H1 (cell line): ENCODE measurements at regions not wholly inside any gene's neighbourhood (a gene's known extent, or its start where the extent isn't known, plus 50 kb on each side); places are given as distances from the start of the nearest gene placed in this dataset.

ENCODE experiments used
- CTCF ChIA-PET: fragments of 300-600 bp; sonication (Branson Sonifier 250); formaldehyde crosslinking; loops from one replicate; lab custom pipeline; 2021; ENCODE audit not compliant: partially characterized antibody; lab: Charles Lee
- POLR2A ChIA-PET: fragments of 300-600 bp; sonication (Branson Sonifier 250); formaldehyde crosslinking; loops from one replicate; lab custom pipeline; 2021; ENCODE audit warnings: inconsistent platforms; ENCODE audit not compliant: partially characterized antibody; lab: Charles Lee
- DNase-seq, 2 experiments: peaks; one replicate each; pipeline versions ENCODE4 v3.0.0 to v3.0.0-alpha.2; 2010 to 2022; ENCODE audit warnings: low spot score in 2 of 2, low read depth in 1 of 2, mixed read lengths in 1 of 2
- FAIRE-seq: peaks from 2 replicates; lab custom pipeline; 2011; peaks lifted over from hg19 to GRCh38; lab: Jason Lieb, UNC
- H2AFZ ChIP-seq: 2 replicates; pipeline ENCODE4 v1.8.1; 2012; ENCODE audit warnings: low read length, inconsistent platforms
- H2AK5ac ChIP-seq: 2 replicates; pipeline ENCODE4 v1.6.1; 2013; ENCODE audit warnings: low read depth, low read length
- H2BK120ac ChIP-seq: replicated peaks from 2 replicates; pipeline ENCODE3; 2013; ENCODE audit warnings: low read depth, low read length, inconsistent platforms
- H2BK12ac ChIP-seq: 2 replicates; pipeline ENCODE4 v1.6.1; 2013; ENCODE audit warnings: low read depth, low read length
- H2BK15ac ChIP-seq: 2 replicates; pipeline ENCODE4 v1.6.1; 2013; ENCODE audit warnings: low read length
- H2BK20ac ChIP-seq: 2 replicates; pipeline ENCODE4 v1.6.1; 2013; ENCODE audit warnings: low read length
- H2BK5ac ChIP-seq: 2 replicates; pipeline ENCODE4 v1.6.1; 2013; ENCODE audit warnings: low read depth, low read length
- H3K14ac ChIP-seq: 2 replicates; pipeline ENCODE4 v1.6.1; 2013; ENCODE audit warnings: inconsistent platforms; ENCODE audit not compliant: insufficient read length
- H3K18ac ChIP-seq: 2 replicates; pipeline ENCODE4 v1.6.1; 2013; ENCODE audit warnings: low read length; ENCODE audit errors: extremely low read depth
- H3K23ac ChIP-seq: 2 replicates; pipeline ENCODE4 v1.6.1; 2013; ENCODE audit warnings: inconsistent platforms; ENCODE audit not compliant: insufficient read length
- H3K23me2 ChIP-seq: 2 replicates; pipeline ENCODE4 v1.6.1; 2013; ENCODE audit warnings: low read depth, low read length
- H3K27ac ChIP-seq: 2 replicates; pipeline ENCODE4 v1.6.1; 2011; ENCODE audit warnings: low read depth, low read length, inconsistent platforms
- H3K27me3 ChIP-seq, 4 experiments: replicated peaks in 1 of 4; 1 replicate in 1 of 4; 2 replicates in 3 of 4; pipeline versions ENCODE4 v1.6.1 to v1.8.1; 2011 to 2013; ENCODE audit warnings: low read length in 3 of 4, mild to moderate bottlenecking in 3 of 4, inconsistent platforms in 2 of 4, mixed read lengths in 2 of 4, moderate library complexity in 1 of 4; ENCODE audit not compliant: control insufficient read depth in 3 of 4, insufficient read depth in 3 of 4; ENCODE audit errors: extremely low read depth in 1 of 4
- H3K36me3 ChIP-seq, 4 experiments: 2 replicates each; pipeline versions ENCODE4 v1.6.1 to v1.8.1; 2011 to 2013; ENCODE audit warnings: mild to moderate bottlenecking in 4 of 4, low read length in 3 of 4, moderate library complexity in 2 of 4, control low read depth in 1 of 4, inconsistent platforms in 1 of 4; ENCODE audit not compliant: insufficient read depth in 4 of 4, control insufficient read depth in 2 of 4
- H3K4ac ChIP-seq: replicated peaks from 2 replicates; pipeline ENCODE3; 2013; ENCODE audit warnings: low read length, low read depth, mixed read lengths, inconsistent platforms; ENCODE audit not compliant: insufficient read length
- H3K4me1 ChIP-seq, 4 experiments: replicated peaks in 1 of 4; 1 replicate in 1 of 4; 2 replicates in 3 of 4; pipeline versions ENCODE4 v1.6.1 to v1.8.1; 2011 to 2013; ENCODE audit warnings: low read length in 3 of 4, inconsistent platforms in 2 of 4, mixed read lengths in 1 of 4; ENCODE audit not compliant: insufficient read depth in 4 of 4, control insufficient read depth in 3 of 4
- H3K4me2 ChIP-seq, 2 experiments: 2 replicates each; pipeline versions ENCODE4 v1.6.1 to v1.8.1; 2011 to 2013; ENCODE audit warnings: low read depth in 2 of 2, low read length in 2 of 2, control low read depth in 1 of 2, inconsistent platforms in 1 of 2, mild to moderate bottlenecking in 1 of 2; ENCODE audit not compliant: insufficient read depth in 1 of 2
- H3K4me3 ChIP-seq, 4 experiments: fragments of 200-600, 300-600 bp in 1 of 4; sonication (generic), shearing (Covaris generic), sonication (Bioruptor Twin) in 1 of 4; 2 replicates each; pipeline versions ENCODE4 v1.5.1 to v1.8.1; 2011 to 2016; ENCODE audit warnings: low read length in 4 of 4, low read depth in 3 of 4, control low read depth in 2 of 4, inconsistent platforms in 2 of 4, mild to moderate bottlenecking in 2 of 4, mixed read lengths in 1 of 4, moderate library complexity in 1 of 4; ENCODE audit not compliant: insufficient read depth in 2 of 4; ENCODE audit errors: extremely low read depth in 1 of 4
- H3K56ac ChIP-seq: replicated peaks from 2 replicates; pipeline ENCODE3; 2013; ENCODE audit warnings: low read depth, mild to moderate bottlenecking, mixed read lengths, low read length, inconsistent platforms; ENCODE audit not compliant: insufficient read length
- H3K79me1 ChIP-seq: 2 replicates; pipeline ENCODE4 v1.6.1; 2013; ENCODE audit warnings: low read depth, low read length, control low read depth
- H3K79me2 ChIP-seq, 2 experiments: 2 replicates each; pipeline versions ENCODE4 v1.6.1 to v1.8.1; 2012 to 2013; ENCODE audit warnings: low read length in 2 of 2, mild to moderate bottlenecking in 2 of 2, inconsistent platforms in 1 of 2; ENCODE audit not compliant: insufficient read depth in 2 of 2, control insufficient read depth in 1 of 2
- H3K9ac ChIP-seq, 4 experiments: replicated peaks in 1 of 4; 1 replicate in 1 of 4; 2 replicates in 3 of 4; pipeline versions ENCODE4 v1.6.1 to v1.8.1; 2011 to 2013; ENCODE audit warnings: low read depth in 3 of 4, low read length in 3 of 4, control low read depth in 2 of 4, mild to moderate bottlenecking in 2 of 4, moderate library complexity in 2 of 4, inconsistent platforms in 1 of 4; ENCODE audit errors: extremely low read depth in 1 of 4
- H3K9me3 ChIP-seq, 2 experiments: 2 replicates each; pipeline versions ENCODE4 v1.6.1 to v1.8.1; 2012 to 2013; ENCODE audit warnings: mild to moderate bottlenecking in 2 of 2, moderate library complexity in 2 of 2, control low read depth in 1 of 2, inconsistent platforms in 1 of 2, low read depth in 1 of 2, low read length in 1 of 2, mixed read lengths in 1 of 2; ENCODE audit not compliant: insufficient read depth in 2 of 2
- H4K20me1 ChIP-seq, 2 experiments: replicated peaks in 1 of 2; 2 replicates each; pipeline versions ENCODE3 to v1.8.1; 2011 to 2013; ENCODE audit warnings: inconsistent platforms in 2 of 2, low read length in 2 of 2, mild to moderate bottlenecking in 1 of 2; ENCODE audit not compliant: insufficient read depth in 2 of 2, control insufficient read depth in 1 of 2
- H4K5ac ChIP-seq: 2 replicates; pipeline ENCODE4 v1.6.1; 2013; ENCODE audit warnings: low read length, low read depth, mixed read lengths, inconsistent platforms; ENCODE audit not compliant: insufficient read length
- H4K8ac ChIP-seq: 2 replicates; pipeline ENCODE4 v1.8.0; 2013; ENCODE audit warnings: mild to moderate bottlenecking, moderate library complexity, low read length, inconsistent platforms; ENCODE audit not compliant: insufficient read depth; ENCODE audit errors: extremely low read depth
- H4K91ac ChIP-seq: replicated peaks from 2 replicates; pipeline ENCODE3; 2013; ENCODE audit warnings: low read length, mixed read lengths, inconsistent platforms; ENCODE audit not compliant: insufficient read length
- ASH2L ChIP-seq: fragments of 200-600, 300-600 bp; sonication (generic); IDR thresholded peaks from one replicate; pipeline ENCODE4 v1.7.1; 2017; ENCODE audit warnings: low read length
- CBX8 ChIP-seq: fragments of 300-800, 300-1000 bp; sonication (generic); IDR thresholded peaks from 2 replicates; pipeline ENCODE4 v1.7.1; 2016; ENCODE audit warnings: low read depth, low read length, borderline replicate concordance
- CHD2 ChIP-seq: IDR thresholded peaks from 2 replicates; pipeline ENCODE4 v1.6.1; 2012; ENCODE audit warnings: low read length, improper control_type of control experiment
- FOSL1 ChIP-seq: IDR thresholded peaks from 2 replicates; pipeline ENCODE4 v1.6.1; 2011; ENCODE audit warnings: mild to moderate bottlenecking, low read depth, low read length, moderate library complexity; ENCODE audit not compliant: insufficient read depth
- GABPA ChIP-seq: IDR thresholded peaks from 2 replicates; pipeline ENCODE4 v1.6.1; 2011; ENCODE audit warnings: mild to moderate bottlenecking, low read length, moderate library complexity, borderline replicate concordance; ENCODE audit not compliant: insufficient read depth
- GTF2F1 ChIP-seq: IDR thresholded peaks from 2 replicates; pipeline ENCODE4 v1.6.1; 2012; ENCODE audit warnings: low read depth, low read length, improper control_type of control experiment, borderline replicate concordance
- HDAC6 ChIP-seq: IDR thresholded peaks from one replicate; pipeline ENCODE4 v1.7.1; 2012; ENCODE audit warnings: low read depth, mild to moderate bottlenecking, inconsistent platforms, low read length, moderate library complexity
- PHF8 ChIP-seq: fragments of 200-600 bp; sonication (generic); conservative IDR thresholded peaks from 2 replicates; pipeline ENCODE4 v1.7.1; 2012; ENCODE audit warnings: low read depth, mild to moderate bottlenecking, inconsistent platforms, low read length, moderate library complexity
- RBBP5 ChIP-seq: IDR thresholded peaks from 2 replicates; pipeline ENCODE4 v1.7.1; 2012; ENCODE audit warnings: low read depth, mild to moderate bottlenecking, inconsistent platforms, low read length, moderate library complexity, borderline replicate concordance
- RXRA ChIP-seq: IDR thresholded peaks from 2 replicates; pipeline ENCODE4 v1.6.1; 2011; ENCODE audit warnings: low read depth, mild to moderate bottlenecking, low read length, moderate library complexity; ENCODE audit not compliant: insufficient read depth
- ZNF274 ChIP-seq: IDR thresholded peaks from 2 replicates; pipeline ENCODE4 v1.7.0; 2012; ENCODE audit warnings: low read length, borderline replicate concordance; ENCODE audit errors: extremely low read depth
- WGBS, 2 experiments: shearing (Covaris generic) in 1 of 2; methylation state at CpG; one replicate each; pipeline versions ENCODE4 v1.1.6 to v1.1.7; 2013 to 2015; ENCODE audit warnings: low lambda C conversion rate in 2 of 2, mixed read lengths in 2 of 2, inconsistent platforms in 1 of 2, low coverage in 1 of 2, missing lambda C conversion rate in 1 of 2; ENCODE audit not compliant: insufficient replicate concordance in 2 of 2, insufficient coverage in 1 of 2, insufficient read length in 1 of 2; ENCODE audit errors: extremely low coverage in 1 of 2, missing lambda C conversion rate in 1 of 2; 5-methylcytosine and 5-hydroxymethylcytosine counted together
- TF ChIP-seq, protein P1 (sequence below): IDR thresholded peaks from 2 replicates; pipeline ENCODE4 v1.6.1; 2011; ENCODE audit warnings: low read length, improper control_type of control experiment

DNA sequence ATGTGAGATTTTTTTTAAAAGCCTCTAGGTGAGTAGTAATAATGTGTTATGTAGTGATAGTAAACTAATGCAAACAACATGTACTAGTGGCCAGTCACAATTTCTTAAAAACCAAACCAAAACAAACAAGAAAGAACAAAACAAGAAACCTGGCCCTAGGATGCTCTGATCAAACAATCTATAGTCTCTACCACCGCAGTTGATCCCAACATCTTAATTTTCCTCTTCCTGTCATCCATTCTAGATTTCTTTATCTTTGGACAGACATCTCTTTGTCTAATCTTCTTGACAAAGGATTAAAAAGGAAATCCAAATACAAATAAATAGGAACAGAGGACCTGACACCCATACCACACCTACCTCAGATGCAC lies 188.2 kb upstream of the ADAMTS5 start:
- no peak overlapping the region for H3K56ac ChIP-seq
- no peak overlapping the region for H3K4ac ChIP-seq
- no peaks in the 10 kb centered on the region for H3K4me1 ChIP-seq
- H3K9ac ChIP-seq = no peak overlapping the region
- no peak overlapping the region for H2BK15ac ChIP-seq
- H3K9me3 ChIP-seq = no peaks in the 10 kb centered on the region
- no peak for TF ChIP-seq GABPA
- TF ChIP-seq, protein P1, sequence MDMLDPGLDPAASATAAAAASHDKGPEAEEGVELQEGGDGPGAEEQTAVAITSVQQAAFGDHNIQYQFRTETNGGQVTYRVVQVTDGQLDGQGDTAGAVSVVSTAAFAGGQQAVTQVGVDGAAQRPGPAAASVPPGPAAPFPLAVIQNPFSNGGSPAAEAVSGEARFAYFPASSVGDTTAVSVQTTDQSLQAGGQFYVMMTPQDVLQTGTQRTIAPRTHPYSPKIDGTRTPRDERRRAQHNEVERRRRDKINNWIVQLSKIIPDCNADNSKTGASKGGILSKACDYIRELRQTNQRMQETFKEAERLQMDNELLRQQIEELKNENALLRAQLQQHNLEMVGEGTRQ = no peak
- no peak for TF ChIP-seq ZNF274
- TF ChIP-seq HDAC6 = no peak
- TF ChIP-seq ASH2L = no peak
- no peak for TF ChIP-seq FOSL1
- TF ChIP-seq CBX8 = no peak
- TF ChIP-seq PHF8 = no peak
- no peak for TF ChIP-seq RBBP5
- TF ChIP-seq CHD2 = no peak
- no peak for TF ChIP-seq RXRA
- no peak for TF ChIP-seq GTF2F1
- ChIA-PET POLR2A (no interaction called here), CTCF (interaction anchor here (0.6 kb wide), 1 partner anchor 273 kb away, joined by 4 read pairs; no protein-coding TSS in a partner anchor)
- no peak overlapping the region for H2AK5ac ChIP-seq
- DNase-seq (no peak), FAIRE-seq (no peak)
- no peak overlapping the region for H2BK20ac ChIP-seq
- no peak overlapping the region for H4K8ac ChIP-seq
- no peaks in the 10 kb centered on the region for H3K79me1 ChIP-seq
- no peak overlapping the region for H3K4me2 ChIP-seq
- no peak overlapping the region for H4K5ac ChIP-seq
- H3K4me3 ChIP-seq = no peak overlapping the region
- no peak overlapping the region for H3K14ac ChIP-seq
- H3K79me2 ChIP-seq = no peaks in the 10 kb centered on the region
- no peaks in the 10 kb centered on the region for H3K36me3 ChIP-seq
- H4K91ac ChIP-seq = no peak overlapping the region
- H3K23me2 ChIP-seq = no peaks in the 10 kb centered on the region
- no peaks in the 10 kb centered on the region for H4K20me1 ChIP-seq
- no peak overlapping the region for H3K23ac ChIP-seq
- 88% methylated on average over 1 of the region's 1 CpG; no CpG with 5 or more reads in 1 of the 2 experiments for WGBS, 2 experiments
- H2AFZ ChIP-seq = no peak overlapping the region
- no peak overlapping the region for H2BK5ac ChIP-seq
- no peaks in the 10 kb centered on the region for H3K27me3 ChIP-seq
- H2BK120ac ChIP-seq = no peak overlapping the region
- H2BK12ac ChIP-seq = no peak overlapping the region
- no peak overlapping the region for H3K18ac ChIP-seq
- H3K27ac ChIP-seq = no peak overlapping the region
